SK-N-SH treated with all-trans-retinoic acid at 6 μM for 48 hours (cell line): ENCODE measurements at regions not wholly inside any gene's neighbourhood (a gene's known extent, or its start where the extent isn't known, plus 50 kb on each side); places are given as distances from the start of the nearest gene placed in this dataset.

Experiments used
- CSDC2 ChIP-seq: fragments of 250-450 bp; sonication (Bioruptor Pico); IDR thresholded peaks from 2 replicates; pipeline ENCODE4 v1.5.0; 2020; ENCODE audit warnings: mild to moderate bottlenecking, moderate library complexity
- GLIS3 ChIP-seq: fragments of 250-450 bp; sonication (Bioruptor Pico); IDR thresholded peaks from 2 replicates; pipeline ENCODE4 v1.5.0; 2020; ENCODE audit warnings: mild to moderate bottlenecking, moderate library complexity
- SNAI2 ChIP-seq: fragments of 250-450 bp; sonication (Bioruptor Pico); IDR thresholded peaks from 2 replicates; pipeline ENCODE4 v1.5.0; 2020; ENCODE audit warnings: mild to moderate bottlenecking, moderate library complexity
- ZFP3 ChIP-seq: fragments of 250-450 bp; sonication (Bioruptor Pico); IDR thresholded peaks from 2 replicates; pipeline ENCODE4 v1.5.0; 2020; ENCODE audit warnings: mild to moderate bottlenecking, moderate library complexity
- TF ChIP-seq, protein P1 (sequence below): fragments of 250-450 bp; sonication (Bioruptor Pico); IDR thresholded peaks from 2 replicates; pipeline ENCODE4 v1.8.0; 2020; ENCODE audit warnings: mild to moderate bottlenecking, moderate library complexity, borderline replicate concordance

- TF ChIP-seq SNAI2 (no peak), ZFP3 (CRISPR knock-in tag) (no peak), CSDC2 (CRISPR knock-in tag) (no peak), GLIS3 (CRISPR knock-in tag) (no peak)
- TF ChIP-seq, protein P1, sequence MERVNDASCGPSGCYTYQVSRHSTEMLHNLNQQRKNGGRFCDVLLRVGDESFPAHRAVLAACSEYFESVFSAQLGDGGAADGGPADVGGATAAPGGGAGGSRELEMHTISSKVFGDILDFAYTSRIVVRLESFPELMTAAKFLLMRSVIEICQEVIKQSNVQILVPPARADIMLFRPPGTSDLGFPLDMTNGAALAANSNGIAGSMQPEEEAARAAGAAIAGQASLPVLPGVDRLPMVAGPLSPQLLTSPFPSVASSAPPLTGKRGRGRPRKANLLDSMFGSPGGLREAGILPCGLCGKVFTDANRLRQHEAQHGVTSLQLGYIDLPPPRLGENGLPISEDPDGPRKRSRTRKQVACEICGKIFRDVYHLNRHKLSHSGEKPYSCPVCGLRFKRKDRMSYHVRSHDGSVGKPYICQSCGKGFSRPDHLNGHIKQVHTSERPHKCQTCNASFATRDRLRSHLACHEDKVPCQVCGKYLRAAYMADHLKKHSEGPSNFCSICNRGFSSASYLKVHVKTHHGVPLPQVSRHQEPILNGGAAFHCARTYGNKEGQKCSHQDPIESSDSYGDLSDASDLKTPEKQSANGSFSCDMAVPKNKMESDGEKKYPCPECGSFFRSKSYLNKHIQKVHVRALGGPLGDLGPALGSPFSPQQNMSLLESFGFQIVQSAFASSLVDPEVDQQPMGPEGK (CRISPR knock-in tag), result no peak
Observed at GRCh38 chrX:497186-498014, 110.7 kb upstream of the PPP2R3B start.
